Ovary (tissue), 3 donors: ENCODE measurements at regions not wholly inside any gene's neighbourhood (a gene's known extent, or its start where the extent isn't known, plus 50 kb on each side); places are given as distances from the start of the nearest gene placed in this dataset.

Experiments used
- EP300 ChIP-seq: sonication (generic); formaldehyde crosslinking; IDR thresholded peaks from one replicate; pipeline ENCODE4 v1.6.1; 2017; ENCODE audit warnings: antibody characterized with exemption
- POLR2A ChIP-seq: fragments of 450-650 bp; IDR thresholded peaks from one replicate; pipeline ENCODE4 v1.6.1; 2017; ENCODE audit warnings: antibody characterized with exemption, mild to moderate bottlenecking, moderate library complexity
- TF ChIP-seq, protein P1 (sequence below), 3 donors: fragments of 450-650 bp in 2 of 3; fragments of 200-600 bp in 1 of 3; IDR thresholded peaks; one replicate each; pipeline versions ENCODE4 v1.5.1 to v1.8.0; 2016 to 2022; ENCODE audit warnings: antibody characterized with exemption in 3 of 3, mild to moderate bottlenecking in 1 of 3
- donor health status: DM: no; HTN: no; CAD: no.

- TF ChIP-seq, protein P1, sequence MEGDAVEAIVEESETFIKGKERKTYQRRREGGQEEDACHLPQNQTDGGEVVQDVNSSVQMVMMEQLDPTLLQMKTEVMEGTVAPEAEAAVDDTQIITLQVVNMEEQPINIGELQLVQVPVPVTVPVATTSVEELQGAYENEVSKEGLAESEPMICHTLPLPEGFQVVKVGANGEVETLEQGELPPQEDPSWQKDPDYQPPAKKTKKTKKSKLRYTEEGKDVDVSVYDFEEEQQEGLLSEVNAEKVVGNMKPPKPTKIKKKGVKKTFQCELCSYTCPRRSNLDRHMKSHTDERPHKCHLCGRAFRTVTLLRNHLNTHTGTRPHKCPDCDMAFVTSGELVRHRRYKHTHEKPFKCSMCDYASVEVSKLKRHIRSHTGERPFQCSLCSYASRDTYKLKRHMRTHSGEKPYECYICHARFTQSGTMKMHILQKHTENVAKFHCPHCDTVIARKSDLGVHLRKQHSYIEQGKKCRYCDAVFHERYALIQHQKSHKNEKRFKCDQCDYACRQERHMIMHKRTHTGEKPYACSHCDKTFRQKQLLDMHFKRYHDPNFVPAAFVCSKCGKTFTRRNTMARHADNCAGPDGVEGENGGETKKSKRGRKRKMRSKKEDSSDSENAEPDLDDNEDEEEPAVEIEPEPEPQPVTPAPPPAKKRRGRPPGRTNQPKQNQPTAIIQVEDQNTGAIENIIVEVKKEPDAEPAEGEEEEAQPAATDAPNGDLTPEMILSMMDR (IDR thresholded peaks at IDR 0.05) = no peak
- TF ChIP-seq POLR2A (no peak), EP300 (no peak)
Measured at GRCh38 chr2:208620487-208620978, 213.9 kb downstream of the PTH2R start.
